Activated T-cell treated with anti-CD3 and anti-CD28 coated beads for 48 hours (primary cell): ENCODE measurements at regions not wholly inside any gene's neighbourhood (a gene's known extent, or its start where the extent isn't known, plus 50 kb on each side); places are given as distances from the start of the nearest gene placed in this dataset.
A peak's percentile ranks its signal among the peaks of the same experiment; 100 is the strongest.

Source experiments
- DNase-seq: peaks from one replicate; pipeline ENCODE4 v3.0.0-alpha.2; 2020; ENCODE audit warnings: low read depth

- DNase-seq = no peak
Observed at GRCh38 chr11:45554230-45554967, 111.0 kb downstream of the CHST1 start.

- DNase-seq = no peak
Observed at GRCh38 chr11:45553383-45553936, 112.0 kb downstream of the CHST1 start.

DNA sequence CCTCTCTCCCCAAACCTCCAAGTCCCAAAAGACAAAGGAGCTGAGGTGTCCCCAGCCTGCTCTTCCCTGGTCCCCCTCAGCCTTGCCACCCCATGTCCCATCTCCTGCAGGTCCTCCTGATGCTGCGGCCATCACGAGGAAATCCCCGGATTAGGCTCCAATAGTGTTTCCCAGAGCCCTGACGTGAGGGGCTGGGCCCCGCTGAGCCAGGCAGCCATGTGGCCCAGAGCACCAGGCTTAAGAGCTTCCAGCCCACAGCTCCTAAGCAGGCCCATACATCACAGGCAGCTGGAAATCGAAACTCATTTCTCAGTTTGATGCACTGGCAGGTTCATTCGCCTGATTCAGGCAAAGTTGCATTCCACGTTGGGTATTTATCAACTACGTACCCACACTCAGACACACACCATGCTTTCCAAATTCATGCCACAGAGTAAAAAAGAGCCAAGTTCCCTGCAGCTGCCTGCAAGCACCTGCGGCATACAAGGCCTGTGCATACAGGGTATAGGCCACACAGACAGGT, 114.2 kb downstream of the CHST1 start:
- no peak for DNase-seq

- no peak for DNase-seq
Observed at GRCh38 chr11:45549257-45549656, 116.2 kb downstream of the CHST1 start.

GRCh38 chr11:45546366-45546765, 119.1 kb downstream of the CHST1 start:
- DNase-seq = no peak

DNA sequence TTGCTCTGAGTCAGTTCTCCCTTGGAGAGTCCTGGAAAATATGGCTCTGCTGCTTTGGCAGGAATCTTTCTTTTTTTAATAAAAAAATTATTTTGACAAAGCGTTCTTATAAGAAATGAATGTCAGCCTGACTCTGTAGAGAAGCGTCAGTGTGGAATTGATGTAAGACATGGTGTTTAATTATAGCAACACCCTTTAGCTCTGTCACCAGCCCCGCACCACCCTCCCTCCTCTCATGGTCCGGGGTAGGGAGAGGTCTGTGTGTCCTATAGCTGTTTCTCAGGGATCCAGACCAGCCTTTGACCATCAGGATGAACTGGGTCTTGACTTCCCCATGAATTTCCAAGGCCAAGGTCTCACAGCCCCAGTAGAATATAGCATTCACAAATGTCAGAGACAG, 120.6 kb downstream of the CHST1 start:
- DNase-seq = no peak

DNA sequence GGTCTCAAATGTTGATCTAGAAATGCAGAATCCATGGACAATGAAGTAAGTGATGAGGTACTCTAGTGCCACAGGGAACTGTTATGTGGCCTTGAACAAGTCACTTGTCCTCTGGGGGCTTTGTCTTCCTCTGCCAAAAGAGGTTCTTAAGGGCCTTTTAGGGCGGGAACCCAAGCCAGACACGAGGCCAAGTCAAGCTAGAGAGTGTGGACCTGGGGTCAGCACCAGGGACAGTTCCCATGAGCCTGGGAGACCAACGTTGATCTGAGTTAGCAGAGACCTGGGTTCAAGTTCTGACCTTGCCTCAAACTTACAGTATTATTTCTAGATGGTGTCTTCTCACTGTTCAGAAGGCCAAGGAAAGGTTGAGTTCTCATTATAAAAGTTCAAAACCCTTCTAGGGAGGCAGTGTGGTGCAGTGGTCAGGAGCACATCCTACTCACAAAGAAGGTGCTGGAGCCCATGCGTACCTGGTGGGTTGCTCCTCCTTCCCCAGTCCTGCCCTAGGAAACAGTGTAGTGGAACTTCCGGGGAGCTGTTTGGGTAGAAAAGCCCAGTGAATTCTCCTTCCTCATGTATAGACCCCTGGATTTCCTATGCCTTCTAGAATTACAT, 121.5 kb downstream of the CHST1 start:
- no peak for DNase-seq

- no peak for DNase-seq
Observed at GRCh38 chr11:45543081-45543480, 122.3 kb downstream of the CHST1 start.

DNA sequence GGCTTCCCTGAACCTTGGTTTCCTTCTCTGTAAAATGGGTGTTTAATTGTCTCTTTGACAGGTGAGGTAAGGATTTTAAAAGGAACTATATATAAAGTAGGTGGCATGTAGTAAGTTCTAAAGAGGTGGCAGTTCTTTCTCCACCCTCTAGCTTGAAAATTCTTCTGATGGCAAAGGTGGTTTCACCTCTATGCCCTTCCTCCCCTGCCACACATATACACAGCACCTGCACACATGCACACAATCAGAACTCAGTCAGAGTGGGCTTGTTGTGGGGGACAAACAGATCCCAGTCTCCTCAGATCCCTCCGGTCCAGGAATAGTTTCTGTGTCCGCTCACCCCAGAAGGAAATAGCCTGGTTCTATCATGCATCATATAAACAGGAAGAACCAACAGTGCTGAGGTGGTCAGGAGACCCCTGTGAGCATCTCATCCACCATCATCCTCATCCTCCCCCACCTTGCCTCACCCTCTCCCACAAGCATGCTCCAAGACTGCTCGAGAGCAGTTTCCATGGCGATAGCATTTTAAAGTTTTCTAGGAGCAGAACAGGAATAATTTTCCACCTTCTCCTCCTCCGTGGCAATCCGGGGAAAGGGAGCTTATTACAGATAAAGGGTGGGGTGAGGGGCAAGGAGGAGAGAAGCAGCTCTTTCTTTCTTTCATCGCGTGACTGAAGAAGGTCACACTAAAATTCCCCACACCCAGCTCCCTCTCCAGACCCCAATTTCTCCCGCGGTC, 123.6 kb downstream of the CHST1 start:
- DNase-seq = no peak

DNA sequence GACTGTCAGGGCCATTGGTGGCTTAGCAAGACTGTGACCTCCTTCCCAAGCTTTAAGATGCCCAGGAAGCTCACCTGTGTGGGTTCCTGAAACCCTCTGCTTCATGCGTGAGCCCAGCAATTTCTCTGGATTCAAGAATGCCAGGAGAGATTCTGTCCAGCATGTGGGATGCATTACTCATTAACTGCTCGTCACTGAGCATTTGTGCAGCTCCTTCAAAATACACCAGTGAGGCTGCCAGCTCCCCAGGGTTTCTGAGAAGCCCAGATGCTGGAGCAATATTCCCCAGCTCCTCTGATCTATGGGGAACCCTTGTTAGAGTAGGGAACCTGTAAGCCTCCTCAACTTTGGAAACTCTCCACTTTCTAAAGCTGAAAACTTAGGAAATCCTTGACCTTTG, 126.5 kb downstream of the CHST1 start:
- no peak for DNase-seq

- no peak for DNase-seq
Observed at GRCh38 chr11:45538363-45538762, 127.1 kb downstream of the CHST1 start.

DNA sequence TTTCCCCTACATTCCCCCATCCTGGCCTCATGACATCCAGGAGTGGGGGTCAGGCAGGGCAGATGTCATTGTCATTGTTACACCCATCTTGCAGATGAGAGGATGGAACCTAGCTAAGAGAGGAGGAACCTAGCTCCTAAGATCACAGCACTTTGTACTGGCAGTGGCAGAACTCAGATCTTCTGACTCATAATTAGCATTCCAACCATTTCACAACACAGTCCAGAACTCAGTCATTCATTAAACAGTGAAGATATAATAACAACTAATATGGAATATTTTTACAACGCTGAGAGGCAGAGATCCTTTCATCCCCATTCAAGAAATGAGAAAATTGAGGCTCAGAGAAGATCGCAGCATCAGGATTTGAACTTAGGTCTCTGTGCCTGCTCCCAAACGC, 127.8 kb downstream of the CHST1 start:
- DNase-seq = no peak

DNA sequence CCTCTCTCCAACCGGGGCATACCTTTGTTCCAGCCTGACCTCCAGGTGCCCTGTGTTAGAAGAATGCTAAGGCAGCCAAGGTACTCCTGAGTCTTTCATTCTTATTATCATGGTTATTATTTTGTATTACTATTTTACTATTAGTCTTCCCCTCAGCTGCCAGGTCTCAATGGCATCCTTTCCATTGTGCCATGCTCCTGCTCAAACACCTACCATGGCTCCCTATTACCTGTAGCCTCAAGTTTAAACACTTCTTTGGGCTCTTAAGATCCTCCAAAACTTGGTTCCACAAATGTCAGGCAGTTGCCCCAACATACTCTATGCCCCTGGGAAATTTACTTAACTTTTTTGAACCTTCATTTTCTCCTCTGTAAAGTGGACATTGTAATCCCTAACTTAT, 130.4 kb downstream of the CHST1 start:
- no peak for DNase-seq

GRCh38 chr11:45534132-45534531, 131.3 kb downstream of the CHST1 start:
- no peak for DNase-seq

DNA sequence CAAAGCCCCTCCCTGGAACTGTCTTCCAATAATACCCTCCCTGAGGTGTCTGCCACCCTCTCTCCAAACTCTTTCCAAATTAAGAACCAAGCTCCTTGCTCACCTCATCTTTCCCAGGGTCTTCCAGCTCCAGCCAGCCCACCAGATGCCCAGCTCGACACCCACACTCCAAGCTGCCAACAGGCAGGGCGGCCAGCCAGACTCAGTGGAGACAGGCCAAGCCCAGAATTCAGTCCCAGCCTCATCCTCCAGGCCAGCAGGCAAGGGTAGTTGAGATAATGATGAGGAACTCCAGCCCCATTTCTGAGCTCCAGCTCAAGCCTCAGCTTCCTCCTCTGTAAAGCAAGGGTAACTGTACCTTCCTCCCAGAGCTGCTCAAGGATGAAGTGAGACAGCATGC, 132.9 kb downstream of the CHST1 start:
- no peak for DNase-seq

DNA sequence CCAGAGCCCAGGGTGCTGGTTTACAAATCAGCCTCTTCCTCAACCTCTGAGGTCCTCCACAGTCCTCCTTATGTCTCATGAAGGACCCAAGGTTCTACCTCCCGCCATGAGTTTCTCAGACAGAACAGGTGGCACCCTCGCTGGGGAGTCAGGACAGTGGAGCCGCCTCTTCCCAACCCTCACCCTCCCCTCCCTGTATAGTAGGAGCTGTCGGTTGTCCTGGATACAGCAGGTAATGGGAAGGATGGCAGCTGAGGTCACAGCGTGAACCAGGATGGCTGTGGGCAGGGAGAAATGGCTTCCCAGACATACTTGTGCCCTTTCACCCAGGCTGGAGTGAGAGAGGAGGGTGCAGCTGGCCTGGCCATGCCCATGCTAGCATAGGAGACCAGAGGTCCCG, 134.6 kb downstream of the CHST1 start:
- DNase-seq = no peak

- DNase-seq = no peak
Observed at GRCh38 chr11:45530111-45530510, 135.3 kb downstream of the CHST1 start.

GRCh38 chr11:45528435-45528834, 137.0 kb downstream of the CHST1 start:
- DNase-seq = no peak

- DNase-seq = peak; percentile 1
Observed at GRCh38 chr11:45527898-45528297, 137.5 kb downstream of the CHST1 start.

DNA sequence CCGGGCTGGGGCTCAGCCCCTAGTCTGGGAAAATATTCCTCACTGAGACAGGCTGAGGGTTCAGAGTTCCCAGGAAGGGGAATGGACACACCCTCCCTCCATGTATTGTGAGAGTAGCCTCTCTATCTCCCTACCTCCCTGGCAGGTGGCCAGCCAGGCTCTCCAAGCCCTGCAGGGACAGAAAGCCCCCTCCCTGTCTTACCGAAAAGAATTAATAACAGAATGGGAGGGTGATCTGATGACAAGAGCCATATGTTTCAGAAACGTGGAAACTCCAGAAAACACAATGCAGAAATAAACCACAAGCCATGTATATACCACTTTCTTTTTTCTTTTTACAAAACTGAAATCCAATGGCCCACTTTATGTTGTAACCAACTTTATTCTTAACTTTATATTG, 140.0 kb downstream of the CHST1 start:
- DNase-seq = no peak

DNA sequence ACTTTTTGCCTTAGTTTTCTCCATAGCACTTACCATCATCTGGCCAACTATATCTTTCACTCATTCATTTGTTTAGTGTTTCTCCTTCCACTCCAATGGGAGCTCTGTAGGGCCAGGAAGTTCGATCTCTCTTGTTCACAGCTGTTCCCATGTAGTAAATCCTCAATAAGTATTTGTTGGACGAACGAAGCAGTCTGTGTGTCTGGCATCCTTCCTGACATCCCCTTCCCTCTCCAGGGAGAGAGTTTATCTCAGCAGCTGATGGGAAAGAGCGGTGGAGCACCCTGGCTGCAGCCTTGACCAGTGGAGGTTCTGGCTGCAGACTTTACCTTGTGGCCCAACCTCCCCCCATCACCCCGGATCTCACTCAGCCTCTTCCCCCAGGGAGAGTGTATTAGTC, 141.7 kb downstream of the CHST1 start:
- DNase-seq = no peak

DNA sequence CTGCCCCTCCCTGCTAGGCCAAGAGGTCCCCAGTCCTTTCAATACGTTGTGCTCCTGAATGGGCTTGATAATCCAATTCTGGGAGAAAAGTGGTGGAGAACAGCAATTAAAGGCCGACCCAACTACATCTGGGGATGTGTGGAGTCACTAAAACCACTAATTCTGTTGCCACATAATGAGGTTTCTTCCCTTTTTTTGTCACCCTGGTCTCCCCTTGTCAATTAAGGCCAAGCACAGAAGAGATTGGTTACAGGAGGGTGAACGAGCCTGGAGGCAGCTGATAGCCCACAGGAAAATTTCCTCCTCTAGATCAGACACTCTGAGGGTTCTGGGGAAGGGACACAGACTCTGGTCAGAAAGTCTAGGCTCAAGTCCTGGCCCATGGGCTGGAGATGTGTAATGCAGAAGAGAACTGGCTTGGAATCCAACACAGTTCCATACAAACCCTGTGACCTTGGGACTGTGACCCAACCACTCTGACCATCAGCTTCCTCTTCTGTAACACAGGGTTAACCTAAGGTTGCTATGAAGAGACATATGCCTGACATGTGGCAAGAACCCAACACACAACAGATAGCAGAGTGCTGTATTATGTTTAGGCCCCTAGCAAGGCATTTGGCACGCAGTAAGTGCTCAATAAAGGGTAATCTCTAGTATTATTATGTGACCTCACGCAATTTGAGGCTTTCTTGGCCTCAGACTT, 146.4 kb downstream of the CHST1 start:
- no peak for DNase-seq
